LNCAP (cell line): ENCODE measurements at regions not wholly inside any gene's neighbourhood (a gene's known extent, or its start where the extent isn't known, plus 50 kb on each side); places are given as distances from the start of the nearest gene placed in this dataset.

ENCODE experiments used
- CTCF ChIP-seq: fragments of 450-650 bp; IDR thresholded peaks from 2 replicates; pipeline ENCODE4 v1.5.1; 2017; ENCODE audit warnings: mild to moderate bottlenecking

GRCh38 chr13:72571191-72571590 is 156.2 kb downstream of the MZT1 start:
- TF ChIP-seq CTCF, result no peak

GRCh38 chr13:72570019-72570418 is 157.4 kb downstream of the MZT1 start:
- TF ChIP-seq CTCF, result no peak

- TF ChIP-seq CTCF, result no peak
These were observed 159.9 kb downstream of the MZT1 start for GRCh38 chr13:72567566-72567965.

GRCh38 chr13:72566526-72566925 is 160.9 kb downstream of the MZT1 start:
- TF ChIP-seq CTCF, result no peak

GRCh38 chr13:72565893-72566292 is 161.5 kb downstream of the MZT1 start:
- peak; percentile 32; the same call in 1 of the 2 replicates for TF ChIP-seq CTCF

- no peak for TF ChIP-seq CTCF
These were observed 164.7 kb downstream of the MZT1 start for GRCh38 chr13:72562686-72563085.

GRCh38 chr13:72561791-72562190 is 165.6 kb downstream of the MZT1 start:
- no peak for TF ChIP-seq CTCF

GRCh38 chr13:72559716-72560115 is 167.7 kb downstream of the MZT1 start:
- TF ChIP-seq CTCF, result no peak
